ENCODE measurements at regions not wholly inside any gene's neighbourhood (a gene's known extent, or its start where the extent isn't known, plus 50 kb on each side); places are given as distances from the start of the nearest gene placed in this dataset.

DNA sequence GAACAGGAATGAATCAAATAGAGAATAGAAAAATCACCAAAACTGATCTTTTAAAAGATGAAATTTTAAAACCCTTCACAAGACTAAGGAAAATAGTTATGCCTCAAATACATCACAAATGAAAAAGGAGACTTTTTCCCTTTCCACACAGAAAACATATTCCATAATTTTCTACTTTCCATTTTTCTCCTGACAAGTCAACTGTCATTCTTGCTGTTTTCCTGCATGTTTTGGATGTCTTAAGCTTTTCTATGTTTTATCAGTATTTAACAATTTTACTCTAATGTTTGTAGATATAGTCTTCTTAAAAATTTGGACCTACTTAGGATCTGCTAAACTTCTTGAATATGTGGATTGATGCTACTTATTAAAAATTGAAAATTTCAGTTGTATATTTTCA, 810.8 kb downstream of the OLFM4 start:
- no peaks in the 10 kb centered on the region for H3K9me3 ChIP-seq (ENCODE audit: control insufficient read depth, insufficient read depth, low read depth, low read length)
- TF ChIP-seq POLR2AphosphoS5 (IDR thresholded peaks at IDR 0.05; ENCODE audit: low read depth, low read length) (no peak), SIN3A (IDR thresholded peaks at IDR 0.05; ENCODE audit: borderline replicate concordance, insufficient read depth, low read depth, low read length) (no peak), REST (IDR thresholded peaks at IDR 0.05; ENCODE audit: insufficient read depth in 1 of 2, low read depth in 2 of 2, low read length in 1 of 2) (no peak), TCF7L2 (IDR thresholded peaks at IDR 0.05; ENCODE audit: low read depth, low read length) (no peak)
- TF ChIP-seq, protein P1, sequence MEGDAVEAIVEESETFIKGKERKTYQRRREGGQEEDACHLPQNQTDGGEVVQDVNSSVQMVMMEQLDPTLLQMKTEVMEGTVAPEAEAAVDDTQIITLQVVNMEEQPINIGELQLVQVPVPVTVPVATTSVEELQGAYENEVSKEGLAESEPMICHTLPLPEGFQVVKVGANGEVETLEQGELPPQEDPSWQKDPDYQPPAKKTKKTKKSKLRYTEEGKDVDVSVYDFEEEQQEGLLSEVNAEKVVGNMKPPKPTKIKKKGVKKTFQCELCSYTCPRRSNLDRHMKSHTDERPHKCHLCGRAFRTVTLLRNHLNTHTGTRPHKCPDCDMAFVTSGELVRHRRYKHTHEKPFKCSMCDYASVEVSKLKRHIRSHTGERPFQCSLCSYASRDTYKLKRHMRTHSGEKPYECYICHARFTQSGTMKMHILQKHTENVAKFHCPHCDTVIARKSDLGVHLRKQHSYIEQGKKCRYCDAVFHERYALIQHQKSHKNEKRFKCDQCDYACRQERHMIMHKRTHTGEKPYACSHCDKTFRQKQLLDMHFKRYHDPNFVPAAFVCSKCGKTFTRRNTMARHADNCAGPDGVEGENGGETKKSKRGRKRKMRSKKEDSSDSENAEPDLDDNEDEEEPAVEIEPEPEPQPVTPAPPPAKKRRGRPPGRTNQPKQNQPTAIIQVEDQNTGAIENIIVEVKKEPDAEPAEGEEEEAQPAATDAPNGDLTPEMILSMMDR (IDR thresholded peaks at IDR 0.05) = no peak
- H3K4me3 ChIP-seq (ENCODE audit: low read depth in 2 of 2, low read length in 2 of 2) = no peak overlapping the region
- no peaks in the 10 kb centered on the region for H3K36me3 ChIP-seq (ENCODE audit: control insufficient read depth, insufficient read depth, low read length)
- H3K27ac ChIP-seq (ENCODE audit: low read length) = no peak overlapping the region
- POLR2A ChIA-PET = no interaction called here
- H3K4me1 ChIP-seq (ENCODE audit: control insufficient read depth, insufficient read depth, low read length) = no peaks in the 10 kb centered on the region
- intact Hi-C loops (cut with micrococcal nuclease; ENCODE audit: unreplicated experiment) = no loop called here
- no peaks in the 10 kb centered on the region for H3K27me3 ChIP-seq (ENCODE audit: control insufficient read depth, insufficient read depth, low read length)
- in situ Hi-C loops (cut with HindIII; ENCODE audit: low pct_unique_long_range_greater_than_20kb, low sequenced_read_pairs) = no loop called here
- DNase-seq (ENCODE audit: low read depth, low spot score) (no peak), ATAC-seq (no peak)
- CTCF ChIA-PET = no interaction called here
- BruUV-seq (replicated peaks) = no TSS peak

DNA sequence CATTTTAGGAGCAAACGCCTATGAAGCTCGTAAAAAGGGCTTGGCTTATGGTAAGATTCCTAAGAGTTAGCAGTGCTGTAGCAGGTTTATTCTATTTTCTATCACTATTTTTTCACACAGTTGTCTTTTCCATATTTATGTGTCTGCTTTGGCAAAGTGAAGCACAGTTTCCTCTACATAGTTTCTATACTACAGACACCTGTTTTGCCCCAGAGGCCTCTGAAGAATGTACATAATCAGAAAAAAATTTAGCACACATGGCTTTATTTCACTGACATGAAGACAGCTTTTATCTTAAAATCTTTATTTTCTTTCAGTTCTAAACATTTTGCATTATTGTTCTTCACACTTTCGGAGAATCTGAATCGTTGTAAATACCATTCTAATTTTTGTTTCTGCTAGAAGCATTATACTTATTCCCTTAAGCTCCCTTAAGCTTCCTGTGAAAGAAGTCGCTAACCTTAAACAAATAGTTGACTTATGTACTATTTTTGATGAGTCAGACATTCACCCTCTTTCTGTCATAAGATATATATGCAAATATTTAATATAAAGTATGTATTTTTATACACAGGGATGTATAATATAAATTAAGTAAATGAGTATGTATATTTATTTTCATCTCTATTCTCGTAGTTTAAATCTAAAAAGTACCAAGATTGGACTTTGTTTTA, 816.0 kb downstream of the OLFM4 start:
- Histone ChIP-seq H3K4me3 (ENCODE audit: low read depth in 2 of 2, low read length in 2 of 2) (no peak overlapping the region), H3K27me3 (ENCODE audit: control insufficient read depth, insufficient read depth, low read length) (no peaks in the 10 kb centered on the region), H3K36me3 (ENCODE audit: control insufficient read depth, insufficient read depth, low read length) (no peaks in the 10 kb centered on the region), H3K4me1 (ENCODE audit: control insufficient read depth, insufficient read depth, low read length) (no peaks in the 10 kb centered on the region), H3K27ac (ENCODE audit: low read length) (no peak overlapping the region), H3K9me3 (ENCODE audit: control insufficient read depth, insufficient read depth, low read depth, low read length) (no peaks in the 10 kb centered on the region)
- no peak for ATAC-seq
- in situ Hi-C loops (cut with HindIII; ENCODE audit: low pct_unique_long_range_greater_than_20kb, low sequenced_read_pairs) (no loop called here), intact Hi-C loops (cut with micrococcal nuclease; ENCODE audit: unreplicated experiment) (no loop called here)
- no TSS peak for BruUV-seq (replicated peaks)
- no peak for DNase-seq (ENCODE audit: low read depth, low spot score)
- TF ChIP-seq POLR2AphosphoS5 (IDR thresholded peaks at IDR 0.05; ENCODE audit: low read depth, low read length) (no peak), REST (IDR thresholded peaks at IDR 0.05; ENCODE audit: insufficient read depth in 1 of 2, low read depth in 2 of 2, low read length in 1 of 2) (no peak), SIN3A (IDR thresholded peaks at IDR 0.05; ENCODE audit: borderline replicate concordance, insufficient read depth, low read depth, low read length) (no peak), TCF7L2 (IDR thresholded peaks at IDR 0.05; ENCODE audit: low read depth, low read length) (no peak)
- TF ChIP-seq, protein P1 (IDR thresholded peaks at IDR 0.05) = no peak
- CTCF ChIA-PET = no interaction called here
- POLR2A ChIA-PET = no interaction called here

Data from Panc1 (cell line).